ENCODE measurements at regions not wholly inside any gene's neighbourhood (a gene's known extent, or its start where the extent isn't known, plus 50 kb on each side); places are given as distances from the start of the nearest gene placed in this dataset.
"Not testable (repeated sequence)": the region's sequence is repeated elsewhere in the genome, so short reads cannot be mapped to it uniquely, and the experiment has no call there.

DNA sequence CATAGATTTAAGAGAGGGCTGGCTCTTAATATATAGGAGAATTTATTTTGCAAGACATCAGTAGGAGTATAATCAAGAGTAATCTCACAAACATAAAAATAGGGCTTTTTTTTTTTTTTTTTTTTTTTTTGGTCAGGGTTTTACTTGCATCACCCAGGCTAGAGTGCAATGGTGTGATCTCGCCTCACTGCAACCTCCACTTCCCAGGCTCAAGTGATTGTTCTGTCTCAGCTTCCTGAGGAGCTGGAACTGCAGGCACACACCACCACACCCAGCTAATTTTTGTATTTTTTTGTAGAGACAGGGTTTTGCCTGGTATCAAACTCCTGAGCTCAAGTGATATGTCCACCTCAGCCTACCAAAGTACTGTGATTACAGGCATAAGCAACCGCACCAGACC lies 535.3 kb downstream of the CCSER2 start:
- no peak for FAIRE-seq

DNA sequence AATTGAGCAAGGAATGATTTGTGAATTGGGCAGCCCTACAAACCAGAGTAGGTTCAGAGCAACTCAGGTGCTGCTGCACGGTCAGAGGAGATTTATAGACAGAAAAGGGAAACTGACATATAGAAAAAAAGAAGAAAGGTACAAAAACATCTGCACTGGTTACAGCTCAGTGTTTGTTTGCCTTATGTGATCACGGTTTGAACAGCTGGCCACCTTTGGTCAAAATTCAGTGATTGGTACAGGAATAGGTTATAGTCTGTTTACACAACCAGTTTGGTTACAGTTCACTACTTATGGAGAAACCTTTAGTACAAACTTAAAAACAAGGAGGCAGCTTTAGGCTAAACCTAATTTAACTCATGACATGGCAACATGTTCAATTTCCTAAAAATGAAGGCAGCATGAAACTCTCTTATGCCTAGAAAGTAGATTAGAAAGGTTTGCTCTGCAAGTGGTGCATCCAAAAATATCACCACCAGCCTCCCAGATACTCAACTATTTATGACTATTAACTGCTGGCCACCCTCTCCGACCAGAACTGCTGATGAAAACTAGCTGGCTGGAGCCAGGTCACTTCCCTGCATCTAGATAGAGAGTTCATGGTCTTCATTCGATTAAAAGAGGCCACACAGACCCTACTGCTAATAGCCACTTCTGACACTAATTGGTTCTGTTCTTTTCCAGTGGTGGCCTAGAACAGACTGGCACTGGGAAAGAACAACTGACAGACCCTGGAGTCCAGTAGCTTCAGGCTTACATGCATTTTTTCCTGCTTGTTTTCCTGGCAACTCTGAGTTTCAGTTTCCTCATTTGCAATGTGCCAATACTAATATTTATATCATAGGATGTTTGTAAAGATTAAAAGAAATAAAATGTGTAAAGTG lies 548.0 kb downstream of the CCSER2 start:
- FAIRE-seq = no peak

DNA sequence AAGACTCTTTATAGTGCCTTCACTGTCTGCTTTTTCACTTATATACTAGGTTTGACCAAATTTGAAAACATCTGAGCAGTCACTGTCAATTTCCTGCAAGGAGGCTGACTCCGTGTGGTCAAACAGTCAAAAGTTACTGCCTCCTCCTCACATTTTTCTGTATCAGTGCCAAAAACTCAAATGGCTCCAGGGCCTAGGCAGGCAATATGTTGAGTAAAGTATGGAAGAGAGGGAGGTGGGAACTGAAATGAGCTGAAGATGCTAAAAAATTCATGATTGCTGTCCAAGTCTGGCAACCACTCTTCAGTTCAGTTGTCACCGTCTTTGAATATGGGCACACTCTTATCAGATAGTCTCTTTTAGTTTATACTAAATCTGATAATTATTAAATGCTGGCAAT lies 551.6 kb downstream of the CCSER2 start:
- no peak for FAIRE-seq

DNA sequence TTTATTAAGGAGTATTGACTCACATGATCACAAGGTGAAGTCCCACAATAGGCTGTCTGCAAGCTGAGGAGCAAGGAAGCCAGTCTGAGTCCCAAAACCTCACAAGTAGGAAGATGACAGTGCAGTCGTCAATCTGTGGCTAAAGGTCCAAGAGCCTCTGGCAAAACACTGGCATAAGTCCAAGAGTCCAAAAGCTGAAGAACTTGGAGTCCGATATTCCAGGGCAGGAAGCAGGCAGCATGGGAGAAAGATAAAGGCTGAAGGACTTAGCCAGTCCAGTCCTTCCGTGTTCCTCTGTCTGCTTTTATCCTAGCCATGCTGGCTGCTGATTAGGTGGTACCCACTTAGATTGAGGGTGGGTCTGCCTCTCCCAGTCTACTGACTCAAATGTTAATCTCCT lies 553.3 kb downstream of the CCSER2 start:
- not testable (repeated sequence) for FAIRE-seq

DNA sequence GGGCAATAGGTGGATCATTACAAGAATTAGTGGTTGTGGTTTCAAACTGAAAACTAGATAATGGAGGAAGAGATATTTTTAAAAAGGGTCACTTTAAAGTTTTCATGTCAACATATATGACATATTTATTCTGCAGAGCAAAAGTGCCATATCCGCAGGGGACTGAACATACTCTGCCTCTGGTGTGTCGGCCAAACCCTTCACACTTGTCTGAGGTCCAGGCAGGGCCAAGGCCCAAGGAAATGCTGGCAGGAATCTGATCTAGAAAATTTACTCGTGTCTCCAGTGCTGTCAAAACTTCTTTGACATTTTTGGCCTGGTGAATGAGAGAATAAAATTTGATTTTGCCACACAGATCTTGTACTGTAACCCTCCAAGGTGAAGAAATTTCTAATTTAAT lies 562.3 kb downstream of the CCSER2 start:
- FAIRE-seq = no peak

DNA sequence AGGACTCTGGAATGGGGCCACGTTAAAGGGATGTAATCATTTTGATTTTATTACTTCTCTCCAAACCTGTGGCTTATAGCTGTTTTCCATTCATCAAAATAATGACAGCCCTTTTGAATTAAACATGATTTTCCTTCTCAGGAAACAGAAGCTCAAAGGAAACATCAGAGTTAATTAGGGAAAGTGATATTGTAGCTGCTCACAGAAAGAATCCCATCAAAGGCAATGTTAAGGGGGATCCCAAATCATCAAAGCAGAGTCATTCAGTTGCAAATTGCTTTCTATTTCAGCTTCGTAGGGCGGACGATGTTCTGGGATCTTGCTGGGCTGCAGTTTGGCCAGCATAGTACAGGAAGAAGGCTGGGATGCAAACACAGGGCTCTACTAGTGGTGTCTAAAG lies 563.2 kb downstream of the CCSER2 start:
- no peak for FAIRE-seq

DNA sequence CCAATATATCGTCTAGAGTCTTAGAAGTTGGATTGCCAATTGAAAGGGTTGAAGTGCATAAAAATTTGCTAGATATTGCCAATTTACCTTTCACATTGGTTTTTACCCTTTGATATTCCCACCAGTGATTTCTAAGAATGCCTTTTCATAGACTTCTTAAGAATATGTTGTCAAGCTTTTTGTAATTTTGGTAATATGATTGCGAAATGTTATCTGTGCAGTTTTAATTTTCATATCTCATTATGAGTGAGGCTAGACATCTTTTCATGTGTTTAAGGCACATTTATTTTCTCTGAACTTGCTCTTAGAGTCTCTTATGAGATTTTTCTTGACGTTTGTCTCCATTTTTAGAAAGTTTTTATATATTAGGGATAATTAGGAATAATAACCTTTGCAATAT lies 567.2 kb downstream of the CCSER2 start:
- FAIRE-seq = no peak

DNA sequence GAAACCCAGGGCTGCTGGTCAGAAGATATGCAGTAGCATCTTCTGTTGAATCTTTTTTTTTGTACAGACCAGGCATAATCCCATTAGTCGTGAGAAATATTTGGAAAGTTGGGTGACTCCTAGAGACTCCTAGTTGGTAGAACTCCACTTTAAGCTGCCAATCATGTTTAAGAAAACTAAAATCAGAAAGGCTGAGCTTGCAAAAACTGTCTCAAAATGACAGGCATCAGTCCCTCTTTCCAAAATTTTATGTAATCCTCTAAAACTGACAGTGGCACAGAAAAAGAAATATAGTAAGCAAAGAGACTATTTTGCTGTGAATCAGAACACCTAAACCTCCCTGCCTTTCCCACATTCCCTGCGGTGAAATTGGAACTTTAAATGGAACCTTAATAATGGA lies 568.5 kb downstream of the CCSER2 start:
- no peak for FAIRE-seq

DNA sequence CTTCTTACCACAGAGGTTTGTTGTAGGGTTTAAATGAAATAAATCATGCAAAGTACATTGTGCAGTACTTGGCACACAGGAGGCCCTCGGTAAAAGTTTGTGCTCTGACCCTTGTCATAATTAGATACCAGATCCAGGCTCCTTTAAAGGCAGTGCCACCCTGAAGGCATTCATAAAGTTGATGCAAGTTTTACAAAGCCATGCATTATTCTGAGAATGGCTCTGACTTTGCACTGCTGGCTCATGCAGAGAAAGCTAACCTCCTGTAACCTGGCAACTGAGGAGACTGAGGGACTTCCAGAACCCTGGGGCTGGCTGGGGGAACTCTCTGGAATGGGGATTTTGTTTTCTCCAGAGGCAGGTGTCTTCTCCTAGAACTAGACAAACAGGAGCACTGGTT lies 570.9 kb downstream of the CCSER2 start:
- FAIRE-seq = no peak

DNA sequence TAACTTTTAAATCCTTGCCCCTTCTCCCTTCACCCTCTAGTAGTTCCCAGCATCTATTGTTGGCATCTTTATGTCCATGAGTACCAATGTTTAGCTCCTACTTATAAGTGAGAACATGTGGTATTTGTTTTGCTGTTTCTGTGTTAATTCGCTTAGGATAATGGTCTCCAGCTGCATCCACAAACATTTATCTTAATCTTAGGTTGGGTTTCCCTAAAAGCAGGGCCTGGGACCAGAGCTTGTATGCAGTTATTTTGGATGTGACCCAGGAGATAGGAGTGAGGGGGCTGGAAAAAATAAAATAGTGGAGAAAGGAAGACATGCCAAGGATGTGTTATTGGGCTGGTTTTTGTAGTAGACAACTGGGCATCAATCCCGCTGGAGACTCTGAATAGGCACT lies 571.8 kb downstream of the CCSER2 start:
- FAIRE-seq = no peak

DNA sequence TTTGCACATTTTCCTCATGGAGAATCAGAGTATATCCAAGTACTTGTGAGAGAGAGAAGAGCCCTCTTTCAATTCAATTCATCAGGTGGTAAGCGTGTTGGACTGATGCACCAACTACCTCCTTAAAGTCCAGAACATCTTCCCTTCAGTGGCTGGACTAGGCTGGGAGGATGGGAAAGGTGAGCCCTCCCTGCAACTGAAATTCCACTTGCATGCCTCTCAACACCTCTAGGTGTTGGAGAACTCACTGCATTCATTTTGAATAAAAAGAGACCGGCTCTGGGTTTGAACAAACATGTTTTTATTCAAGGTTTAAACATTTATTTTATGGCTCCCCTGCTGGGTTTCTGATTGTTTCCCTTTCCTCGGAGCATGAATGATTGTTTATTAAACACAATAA lies 573.5 kb downstream of the CCSER2 start:
- FAIRE-seq = no peak

DNA sequence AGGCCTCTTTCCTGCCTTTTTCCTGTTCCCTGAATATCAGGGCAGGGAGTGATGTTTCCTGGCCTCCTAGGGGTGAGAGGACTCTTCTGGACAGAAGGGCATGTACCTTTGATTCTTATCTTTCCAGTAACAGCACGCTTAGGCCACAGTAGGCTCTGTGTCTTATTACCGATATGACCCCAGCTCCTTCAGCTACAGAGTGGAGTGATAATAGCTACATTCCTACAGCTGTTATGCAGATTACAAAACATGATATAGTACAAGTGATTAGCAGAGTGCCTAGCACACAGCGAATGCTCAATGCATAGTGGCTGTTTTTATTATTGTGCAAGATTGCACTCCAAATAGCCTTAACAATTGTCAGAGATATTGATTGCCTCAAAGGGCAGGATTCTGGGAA lies 574.2 kb downstream of the CCSER2 start:
- no peak for FAIRE-seq

DNA sequence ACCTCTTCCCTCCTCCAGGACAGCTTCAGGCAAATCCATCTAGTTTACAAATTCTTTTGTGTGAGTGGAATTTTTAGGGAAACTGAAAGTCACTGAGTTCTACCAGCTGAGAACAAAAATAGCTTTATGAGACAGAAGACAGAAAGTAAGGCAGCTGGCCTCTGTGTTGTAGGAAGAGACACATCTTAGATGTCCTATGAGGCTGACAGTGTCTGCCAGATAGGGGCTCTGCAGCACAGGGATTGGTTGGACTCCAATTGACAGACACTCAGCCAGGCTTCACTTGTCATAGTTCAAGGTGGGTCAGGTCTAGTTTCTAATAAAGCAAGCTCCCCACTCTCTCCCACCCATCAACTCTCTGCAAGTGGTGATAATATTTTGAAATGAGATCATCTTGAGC lies 574.9 kb downstream of the CCSER2 start:
- FAIRE-seq = no peak

DNA sequence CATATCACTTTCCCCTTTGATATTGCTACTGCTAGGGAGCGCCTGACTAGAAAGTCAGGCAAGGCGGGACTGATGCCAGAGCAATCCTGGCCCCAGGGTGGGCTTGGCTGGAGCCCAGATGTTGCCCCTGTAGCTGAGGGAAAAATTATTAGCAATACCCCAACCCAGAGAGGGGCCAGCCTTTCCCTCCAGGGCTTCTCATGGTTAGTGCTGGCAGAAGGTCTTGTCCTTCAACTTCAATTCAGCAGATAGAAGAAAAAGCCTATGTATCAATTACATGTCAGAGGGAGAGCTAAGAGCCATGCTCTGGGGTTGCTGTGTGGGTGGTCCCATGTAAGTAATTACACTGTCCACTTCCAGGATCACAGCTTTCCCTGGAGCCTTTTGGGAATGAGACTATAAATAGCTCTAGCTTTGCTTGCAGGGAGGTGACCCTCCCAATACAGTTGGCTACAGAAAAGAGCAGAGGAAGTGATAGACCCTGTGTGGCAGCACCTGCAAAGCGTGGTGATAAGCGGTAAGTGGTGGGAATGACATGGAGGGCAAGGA lies 579.1 kb downstream of the CCSER2 start:
- no peak for FAIRE-seq

DNA sequence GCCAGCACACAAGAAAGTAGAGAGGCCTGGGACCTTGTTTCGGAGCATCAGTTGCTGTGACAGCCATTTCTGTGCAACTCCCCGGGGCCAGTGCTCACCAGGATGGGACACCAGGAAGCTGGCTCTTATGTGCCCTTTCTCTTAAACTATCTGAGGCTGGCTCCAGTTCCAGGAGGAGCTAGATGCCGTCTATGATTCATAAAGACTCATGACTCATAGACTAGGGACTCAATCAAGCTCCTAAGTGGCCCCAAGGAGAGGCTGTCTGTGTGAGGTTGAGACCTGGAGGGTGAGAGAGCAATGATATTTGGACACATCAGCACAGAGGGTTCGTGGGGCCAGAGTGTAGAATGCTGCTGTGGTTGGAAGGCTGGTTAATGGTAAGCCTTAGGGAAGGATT lies 580.1 kb downstream of the CCSER2 start:
- FAIRE-seq = no peak

DNA sequence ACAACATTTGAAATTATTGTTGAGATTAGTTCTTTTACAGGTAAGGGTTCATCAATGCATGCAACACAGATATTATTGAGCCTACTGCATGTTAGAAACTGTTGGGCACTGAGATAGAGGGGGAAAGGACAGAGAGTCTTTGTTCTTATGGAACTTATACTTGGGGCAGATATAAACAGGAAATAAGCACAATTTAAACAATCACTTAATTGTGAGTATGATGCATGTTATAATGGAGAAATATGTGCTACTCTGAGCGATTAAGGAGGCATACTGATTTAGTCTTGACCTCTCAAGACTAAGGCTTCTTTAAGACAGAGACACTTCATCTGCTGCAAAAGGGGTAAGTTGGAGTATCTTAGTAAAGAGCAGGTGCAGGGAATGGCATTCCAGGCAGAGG lies 593.3 kb downstream of the CCSER2 start:
- FAIRE-seq = no peak

DNA sequence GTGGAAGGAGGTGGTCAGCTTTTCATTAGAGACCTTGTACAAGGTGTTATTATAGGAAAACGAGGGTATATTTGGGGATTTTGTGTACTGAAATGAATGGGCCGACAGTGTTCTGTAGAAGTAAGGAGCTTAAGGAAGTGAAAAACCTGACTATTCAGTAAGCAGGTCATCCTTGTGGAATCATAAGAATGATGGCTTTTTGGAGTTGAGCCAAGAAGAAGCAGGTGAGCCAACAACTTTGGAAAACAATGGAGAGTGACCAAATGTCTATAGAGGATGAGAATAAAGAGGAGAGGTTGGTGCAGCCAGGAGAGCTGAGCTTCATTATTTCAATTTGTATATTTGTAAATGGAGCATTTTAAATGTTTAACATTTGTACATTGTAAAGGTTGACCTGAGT lies 595.7 kb downstream of the CCSER2 start:
- FAIRE-seq = no peak

DNA sequence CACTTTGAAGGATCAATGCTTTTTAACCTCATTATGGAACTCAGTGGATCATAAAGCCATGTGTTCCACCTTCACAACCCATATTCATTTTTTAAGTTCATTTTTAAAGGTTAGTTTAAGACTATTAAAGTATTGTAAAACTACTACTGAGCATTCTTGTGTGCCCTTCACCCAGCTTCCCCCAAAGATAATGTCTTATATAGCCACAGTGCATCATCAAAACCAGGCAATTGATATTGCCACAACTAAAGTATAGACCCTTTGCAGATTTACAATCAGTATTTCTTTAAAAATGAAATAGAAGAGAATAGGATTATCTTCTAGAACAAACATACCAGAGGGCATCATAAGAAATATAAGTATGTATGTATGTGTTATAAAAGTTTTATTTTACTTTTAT lies 597.1 kb downstream of the CCSER2 start:
- no peak for FAIRE-seq

DNA sequence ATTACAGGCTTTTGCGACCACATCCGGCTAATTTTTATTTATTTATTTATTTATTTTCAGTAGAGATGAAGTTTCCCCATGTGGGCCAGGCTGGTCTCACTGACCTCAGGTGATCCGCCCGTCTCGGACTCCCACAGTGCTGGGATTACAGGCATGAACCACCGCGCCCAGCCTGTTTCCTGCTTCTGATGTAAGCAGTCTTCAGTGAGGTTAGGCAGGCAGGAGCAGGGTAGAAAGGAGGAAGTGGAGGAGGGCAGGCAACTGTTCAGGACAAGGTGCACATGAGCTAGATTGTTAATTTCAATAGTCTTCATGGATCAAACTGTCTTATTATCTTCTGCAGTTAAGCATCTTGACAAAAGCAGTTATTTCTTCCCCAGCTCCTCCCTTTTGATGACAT lies 605.0 kb downstream of the CCSER2 start:
- FAIRE-seq = no peak

DNA sequence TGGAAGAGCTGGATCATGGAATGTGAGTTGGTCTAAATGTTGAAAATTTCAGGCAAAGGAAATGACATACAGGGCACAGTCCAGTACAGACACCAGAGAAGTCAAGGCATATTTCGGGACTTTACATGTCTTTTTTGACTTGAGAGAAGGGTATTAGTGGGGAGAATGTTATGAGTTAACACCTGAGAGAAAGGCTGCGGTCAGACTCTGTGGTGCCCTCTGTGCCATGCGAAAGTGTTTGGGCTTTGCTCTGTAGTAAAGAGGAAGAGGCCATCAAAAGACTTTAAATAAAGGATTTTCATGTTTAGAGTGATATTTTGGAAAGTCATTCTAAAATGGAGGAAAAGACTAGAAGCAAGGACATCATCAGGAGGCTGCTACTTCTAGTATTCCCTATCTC lies 607.4 kb downstream of the CCSER2 start:
- FAIRE-seq = no peak

DNA sequence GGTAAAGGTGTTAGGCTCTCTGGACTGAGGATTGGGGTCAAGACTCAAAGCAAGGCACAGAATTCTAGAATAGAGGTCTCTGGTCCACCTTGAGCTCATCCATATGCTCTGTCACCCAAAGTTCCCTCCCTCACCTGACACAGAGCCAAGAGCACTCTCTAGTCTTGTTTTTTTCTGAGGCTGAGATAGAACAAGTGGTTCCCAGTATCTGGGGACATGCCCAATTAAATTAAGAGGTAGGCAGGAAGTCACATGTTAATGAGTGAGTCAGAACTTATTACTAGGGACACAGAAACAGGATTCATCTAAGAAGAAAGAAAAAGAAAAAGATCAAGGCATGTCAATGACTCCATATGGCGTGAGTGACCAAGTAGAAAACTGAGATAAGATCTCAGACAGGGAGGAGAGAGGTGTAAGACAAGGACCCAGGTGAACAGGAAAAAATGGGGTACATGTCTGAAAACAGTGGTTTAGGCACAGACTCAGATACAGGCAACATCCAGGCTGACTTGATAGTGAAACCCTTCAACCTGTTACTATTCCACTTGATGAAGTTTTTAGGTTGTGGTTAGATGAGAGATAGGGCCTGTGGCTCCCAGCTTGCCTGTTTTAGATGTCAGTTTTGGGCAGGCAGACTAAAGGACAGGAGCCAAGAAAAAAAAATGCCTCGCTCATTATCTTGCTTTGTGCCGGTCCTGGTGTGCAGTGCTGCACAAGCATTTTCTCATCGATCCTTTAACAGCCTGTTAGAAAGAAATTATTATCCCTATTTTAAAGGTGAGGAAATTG lies 609.9 kb downstream of the CCSER2 start:
- FAIRE-seq = no peak

DNA sequence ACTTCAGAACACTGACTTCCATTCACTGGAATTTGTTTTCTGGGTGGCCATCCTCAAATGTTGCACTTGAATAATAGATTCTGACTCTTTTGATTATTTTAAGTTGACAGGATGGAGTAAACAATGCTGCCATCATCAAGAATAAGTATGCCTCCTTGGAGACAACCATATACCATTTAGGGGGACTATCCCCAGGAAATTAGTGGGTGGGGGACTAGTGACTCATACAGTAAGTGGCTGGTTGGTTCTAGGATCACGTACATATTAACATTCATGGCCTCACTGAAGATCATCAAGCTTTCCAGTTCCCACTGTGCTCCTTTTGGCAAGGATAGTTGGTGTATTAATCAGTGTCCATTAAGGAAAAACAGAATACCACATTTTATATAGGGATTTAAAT lies 615.2 kb downstream of the CCSER2 start:
- no peak for FAIRE-seq

DNA sequence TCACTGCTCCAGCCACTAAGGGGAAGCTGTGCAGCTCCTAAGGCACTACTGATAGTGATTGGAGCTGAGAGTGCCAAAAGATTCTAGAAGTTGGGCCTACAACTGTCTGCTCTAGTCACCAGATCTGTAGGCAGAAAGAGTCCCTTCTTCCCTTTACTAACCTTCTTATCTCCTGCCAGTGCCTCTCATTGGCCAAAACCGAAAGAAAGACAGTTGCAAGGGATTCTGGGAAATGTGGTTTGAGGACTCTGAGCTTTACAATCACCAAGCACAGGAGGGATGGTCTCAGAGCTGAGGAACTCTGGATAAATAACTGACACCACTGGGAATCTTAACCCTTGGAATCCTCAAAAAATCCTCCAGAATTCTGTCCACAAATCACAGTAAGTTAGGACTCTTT lies 615.8 kb downstream of the CCSER2 start:
- no peak for FAIRE-seq

DNA sequence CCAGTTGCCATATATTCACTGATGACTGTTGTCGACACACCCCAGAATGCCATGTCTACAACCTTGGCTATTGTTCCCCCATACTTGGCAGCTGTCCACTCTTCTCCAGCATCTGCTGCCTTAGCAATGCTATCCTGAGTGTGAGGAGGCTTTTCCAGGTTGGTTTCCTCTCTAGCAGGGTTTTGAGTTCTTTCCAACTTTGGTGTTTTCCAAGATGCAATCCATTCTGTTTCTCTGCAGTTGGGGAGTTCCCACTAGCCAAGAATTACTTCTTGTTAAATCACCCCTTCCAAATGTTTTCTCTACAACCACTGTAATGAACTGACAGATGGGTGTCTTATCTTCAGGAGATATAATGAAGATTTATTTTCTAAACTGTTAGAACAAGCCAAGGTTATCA lies 617.4 kb downstream of the CCSER2 start:
- no peak for FAIRE-seq
